ENCODE measurements at regions not wholly inside any gene's neighbourhood (a gene's known extent, or its start where the extent isn't known, plus 50 kb on each side); places are given as distances from the start of the nearest gene placed in this dataset.

DNA sequence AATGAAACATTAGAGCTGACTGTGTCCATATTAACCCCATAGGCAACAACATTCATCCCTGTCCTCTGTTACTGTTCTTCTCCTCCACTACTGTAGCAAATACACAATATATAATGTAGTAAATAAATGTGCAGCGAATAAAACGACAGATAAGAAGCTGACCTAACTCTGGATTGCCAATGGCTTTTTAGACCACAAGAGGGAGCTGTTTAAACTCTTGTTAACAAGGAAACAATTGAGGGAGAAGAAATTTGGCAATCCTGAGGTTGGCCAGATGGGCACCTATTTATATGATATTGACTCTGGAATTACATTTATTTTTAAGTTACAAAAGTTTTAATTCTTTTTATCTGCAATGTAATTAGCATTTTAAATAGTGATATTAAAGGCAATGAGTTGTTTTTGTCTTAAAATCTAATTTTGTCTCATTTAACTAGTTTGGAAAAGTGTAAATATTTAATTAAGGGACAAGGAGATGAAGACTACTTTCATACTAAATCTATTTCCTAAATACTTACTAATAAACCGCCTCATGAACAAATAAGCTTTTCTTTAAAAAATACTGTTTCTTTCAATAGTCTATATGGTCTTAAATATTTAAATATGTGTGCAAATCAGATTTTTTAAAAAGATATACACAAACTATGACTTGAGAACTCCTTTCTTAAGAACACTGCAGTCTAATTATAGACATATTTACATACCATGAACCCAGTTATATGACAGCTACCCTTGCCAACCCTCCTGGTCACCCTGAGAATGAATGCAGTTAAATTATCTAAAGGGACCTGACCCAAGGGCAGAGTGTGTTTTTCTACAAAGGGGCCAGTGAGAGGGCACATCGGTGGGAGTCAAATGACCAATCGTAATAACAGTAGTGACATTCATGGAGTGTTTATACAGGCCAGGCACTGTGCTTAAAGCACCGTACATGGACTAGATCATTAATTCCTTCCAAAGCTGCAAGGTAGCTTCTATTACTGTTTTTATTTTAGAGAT is 52.9 kb upstream of the HPF1 start:
- no peak for DNase-seq (ENCODE audit: low read depth, low spot score)

- DNase-seq (ENCODE audit: low read depth, low spot score): no peak
Observed at GRCh38 chr4:169807934-169808509, 50.3 kb upstream of the HPF1 start.

Data from iPS DF 19.7 (cell line).